ENCODE measurements at regions not wholly inside any gene's neighbourhood (a gene's known extent, or its start where the extent isn't known, plus 50 kb on each side); places are given as distances from the start of the nearest gene placed in this dataset.

DNA sequence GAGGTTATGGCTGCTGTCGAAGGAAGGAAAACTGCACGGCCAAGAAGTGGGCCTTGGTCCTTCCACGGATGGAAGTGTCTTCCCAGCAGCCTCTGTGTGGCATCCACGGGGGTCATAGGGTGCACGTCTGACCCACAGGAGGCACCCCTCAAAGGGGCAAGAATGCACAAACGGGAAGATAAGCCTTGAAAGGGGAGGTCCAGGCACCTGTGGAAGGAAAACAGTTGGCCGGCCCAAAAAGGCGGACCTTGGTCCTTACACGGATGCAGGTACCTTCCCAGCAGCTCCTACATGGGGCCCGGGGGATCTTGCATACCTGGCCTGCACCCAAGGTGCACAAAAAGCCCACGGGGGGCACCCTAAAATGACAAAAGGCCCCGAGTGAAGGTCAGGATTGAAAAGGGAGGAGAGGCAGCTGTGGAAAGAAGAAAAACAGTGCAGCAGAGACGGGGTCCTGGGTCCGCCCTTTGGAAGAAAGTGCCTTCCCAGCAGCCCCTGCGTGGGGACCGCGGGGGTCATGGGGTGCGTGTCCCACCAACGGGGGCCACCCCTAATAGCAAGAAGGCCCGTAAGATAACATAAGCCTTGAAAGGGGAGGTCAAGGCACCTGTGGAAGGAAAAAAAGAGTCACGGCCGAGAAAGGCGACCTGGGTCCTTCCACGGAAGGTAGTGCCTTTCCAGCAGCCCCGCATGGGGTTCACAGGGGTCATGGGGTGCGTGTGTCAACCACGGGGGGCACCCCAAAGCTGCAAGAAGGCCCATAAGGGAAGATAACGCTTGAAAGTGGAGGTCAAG, 276.1 kb downstream of the ALG10 start:
- Histone ChIP-seq H3K27ac (ENCODE audit: low read depth in 1 of 3, low read length in 2 of 3) (no peak overlapping the region), H3K36me3 (ENCODE audit: control insufficient read depth in 3 of 3, insufficient read depth in 2 of 3, low read depth in 1 of 3, low read length in 3 of 3) (no peaks in the 10 kb centered on the region), H3K9me3 (ENCODE audit: control insufficient read depth in 2 of 2, insufficient read depth in 1 of 2, low read depth in 1 of 2, low read length in 1 of 2) (peaks cover 6 to 100% of the 10 kb centered on the region in 2 donors), H3K4me1 (ENCODE audit: control insufficient read depth in 3 of 3, insufficient read depth in 2 of 3, low read depth in 1 of 3, low read length in 2 of 3) (no peaks in the 10 kb centered on the region), H3K4me3 (ENCODE audit: low read depth in 1 of 3, low read length in 3 of 3) (no peak overlapping the region), H3K27me3 (ENCODE audit: control insufficient read depth in 3 of 3, insufficient read depth in 3 of 3, low read length in 3 of 3) (no peaks in the 10 kb centered on the region)
- no peak for DNase-seq
- 80 to 85% (median 84%) methylated on average over 28 of the region's 28 CpGs for WGBS, 3 donors
- FAIRE-seq = no peak

- Histone ChIP-seq H3K27me3 (ENCODE audit: control insufficient read depth in 3 of 3, insufficient read depth in 3 of 3, low read length in 3 of 3) (no peaks in the 10 kb centered on the region), H3K36me3 (ENCODE audit: control insufficient read depth in 3 of 3, insufficient read depth in 2 of 3, low read depth in 1 of 3, low read length in 3 of 3) (no peaks in the 10 kb centered on the region), H3K4me1 (ENCODE audit: control insufficient read depth in 3 of 3, insufficient read depth in 2 of 3, low read depth in 1 of 3, low read length in 2 of 3) (no peaks in the 10 kb centered on the region), H3K4me3 (ENCODE audit: low read depth in 1 of 3, low read length in 3 of 3) (no peak overlapping the region), H3K27ac (ENCODE audit: low read depth in 1 of 3, low read length in 2 of 3) (no peak overlapping the region), H3K9me3 (ENCODE audit: control insufficient read depth in 2 of 2, insufficient read depth in 1 of 2, low read depth in 1 of 2, low read length in 1 of 2) (peaks cover 6 to 100% of the 10 kb centered on the region in 2 donors)
- DNase-seq = no peak
- FAIRE-seq = no peak
- WGBS, 3 donors = 77 to 84% (median 78%) methylated on average over 35 of the region's 35 CpGs
Measured at GRCh38 chr12:34298971-34299801, 276.9 kb downstream of the ALG10 start.

- DNase-seq = no peak
- 74 to 79% (median 78%) methylated on average over 16 of the region's 16 CpGs for WGBS, 3 donors
- no peak for FAIRE-seq
- Histone ChIP-seq H3K27me3 (ENCODE audit: control insufficient read depth in 3 of 3, insufficient read depth in 3 of 3, low read length in 3 of 3) (no peaks in the 10 kb centered on the region), H3K36me3 (ENCODE audit: control insufficient read depth in 3 of 3, insufficient read depth in 2 of 3, low read depth in 1 of 3, low read length in 3 of 3) (no peaks in the 10 kb centered on the region), H3K9me3 (ENCODE audit: control insufficient read depth in 2 of 2, insufficient read depth in 1 of 2, low read depth in 1 of 2, low read length in 1 of 2) (peaks cover 6 to 100% of the 10 kb centered on the region in 2 donors), H3K27ac (ENCODE audit: low read depth in 1 of 3, low read length in 2 of 3) (no peak overlapping the region), H3K4me1 (ENCODE audit: control insufficient read depth in 3 of 3, insufficient read depth in 2 of 3, low read depth in 1 of 3, low read length in 2 of 3) (no peaks in the 10 kb centered on the region), H3K4me3 (ENCODE audit: low read depth in 1 of 3, low read length in 3 of 3) (no peak overlapping the region)
Measured at GRCh38 chr12:34299802-34300193, 277.5 kb downstream of the ALG10 start.

DNA sequence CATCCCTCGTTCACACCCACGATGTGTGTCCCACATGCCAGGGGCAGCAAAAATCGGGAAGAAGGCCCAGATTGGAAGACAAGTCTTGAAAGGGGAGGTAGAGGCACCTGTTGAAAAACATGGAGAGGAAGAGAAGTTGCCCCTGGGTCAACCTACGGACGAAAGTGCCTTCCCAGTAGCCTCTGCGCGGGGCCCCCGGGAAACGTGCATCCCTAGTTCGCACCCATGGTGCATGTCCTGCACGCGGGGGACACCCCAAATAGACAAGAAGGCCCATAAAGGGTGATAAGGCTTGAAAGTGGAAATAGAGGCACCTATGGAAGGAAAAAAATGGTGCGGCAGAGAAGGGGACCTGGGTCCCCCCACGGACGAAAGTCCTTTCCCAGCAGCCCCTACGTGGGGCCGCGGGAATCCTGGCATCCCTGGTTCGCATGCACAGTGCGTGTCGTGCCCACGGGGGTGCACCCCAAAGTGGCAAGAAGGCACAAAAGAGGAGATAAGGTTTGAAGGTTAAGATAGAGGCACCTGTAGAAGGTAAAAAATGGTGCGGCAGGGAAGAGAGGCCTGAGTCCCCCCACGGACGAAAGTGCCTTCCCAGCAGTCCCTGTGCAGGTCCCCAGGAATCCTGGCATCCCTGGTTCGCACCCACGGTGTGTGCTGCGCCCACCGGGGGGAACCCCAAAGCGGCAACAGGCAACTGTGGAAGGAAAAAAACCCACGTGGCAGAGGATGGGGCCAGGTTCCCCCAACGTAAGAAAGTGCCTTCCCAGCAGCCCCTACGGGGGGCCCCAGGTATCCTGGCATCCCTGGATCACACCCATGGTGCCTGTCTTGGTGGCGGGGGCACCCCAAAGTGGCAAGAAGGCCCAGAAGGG, 278.3 kb downstream of the ALG10 start:
- H3K9me3 ChIP-seq (ENCODE audit: control insufficient read depth in 2 of 2, insufficient read depth in 1 of 2, low read depth in 1 of 2, low read length in 1 of 2) = peaks cover 7 to 100% of the 10 kb centered on the region in 2 donors

GRCh38 chr12:34301251-34302130, 279.2 kb downstream of the ALG10 start:
- H3K36me3 ChIP-seq (ENCODE audit: control insufficient read depth in 3 of 3, insufficient read depth in 2 of 3, low read depth in 1 of 3, low read length in 3 of 3) = no peaks in the 10 kb centered on the region
- no peaks in the 10 kb centered on the region for H3K4me1 ChIP-seq (ENCODE audit: control insufficient read depth in 3 of 3, insufficient read depth in 2 of 3, low read depth in 1 of 3, low read length in 2 of 3)
- no peak overlapping the region for H3K4me3 ChIP-seq (ENCODE audit: low read depth in 1 of 3, low read length in 3 of 3)
- 77 to 83% (median 81%) methylated on average over 22 of the region's 22 CpGs for WGBS, 3 donors
- FAIRE-seq (no peak), DNase-seq (no peak)
- no peaks in the 10 kb centered on the region for H3K27me3 ChIP-seq (ENCODE audit: control insufficient read depth in 3 of 3, insufficient read depth in 3 of 3, low read length in 3 of 3)
- H3K27ac ChIP-seq (ENCODE audit: low read depth in 1 of 3, low read length in 2 of 3) = no peak overlapping the region
- peaks cover 7 to 100% of the 10 kb centered on the region in 2 donors for H3K9me3 ChIP-seq (ENCODE audit: control insufficient read depth in 2 of 2, insufficient read depth in 1 of 2, low read depth in 1 of 2, low read length in 1 of 2)

More for the DNA sequence above, 278.3 kb downstream of the ALG10 start:
- no peaks in the 10 kb centered on the region for H3K4me1 ChIP-seq (ENCODE audit: control insufficient read depth in 3 of 3, insufficient read depth in 2 of 3, low read depth in 1 of 3, low read length in 2 of 3)
- H3K4me3 ChIP-seq (ENCODE audit: low read depth in 1 of 3, low read length in 3 of 3) = no peak overlapping the region
- DNase-seq (no peak), FAIRE-seq (no peak)
- H3K27me3 ChIP-seq (ENCODE audit: control insufficient read depth in 3 of 3, insufficient read depth in 3 of 3, low read length in 3 of 3) = no peaks in the 10 kb centered on the region
- 86 to 92% (median 86%) methylated on average over 34 of the region's 34 CpGs for WGBS, 3 donors
- H3K36me3 ChIP-seq (ENCODE audit: control insufficient read depth in 3 of 3, insufficient read depth in 2 of 3, low read depth in 1 of 3, low read length in 3 of 3) = no peaks in the 10 kb centered on the region
- H3K27ac ChIP-seq (ENCODE audit: low read depth in 1 of 3, low read length in 2 of 3) = no peak overlapping the region

DNA sequence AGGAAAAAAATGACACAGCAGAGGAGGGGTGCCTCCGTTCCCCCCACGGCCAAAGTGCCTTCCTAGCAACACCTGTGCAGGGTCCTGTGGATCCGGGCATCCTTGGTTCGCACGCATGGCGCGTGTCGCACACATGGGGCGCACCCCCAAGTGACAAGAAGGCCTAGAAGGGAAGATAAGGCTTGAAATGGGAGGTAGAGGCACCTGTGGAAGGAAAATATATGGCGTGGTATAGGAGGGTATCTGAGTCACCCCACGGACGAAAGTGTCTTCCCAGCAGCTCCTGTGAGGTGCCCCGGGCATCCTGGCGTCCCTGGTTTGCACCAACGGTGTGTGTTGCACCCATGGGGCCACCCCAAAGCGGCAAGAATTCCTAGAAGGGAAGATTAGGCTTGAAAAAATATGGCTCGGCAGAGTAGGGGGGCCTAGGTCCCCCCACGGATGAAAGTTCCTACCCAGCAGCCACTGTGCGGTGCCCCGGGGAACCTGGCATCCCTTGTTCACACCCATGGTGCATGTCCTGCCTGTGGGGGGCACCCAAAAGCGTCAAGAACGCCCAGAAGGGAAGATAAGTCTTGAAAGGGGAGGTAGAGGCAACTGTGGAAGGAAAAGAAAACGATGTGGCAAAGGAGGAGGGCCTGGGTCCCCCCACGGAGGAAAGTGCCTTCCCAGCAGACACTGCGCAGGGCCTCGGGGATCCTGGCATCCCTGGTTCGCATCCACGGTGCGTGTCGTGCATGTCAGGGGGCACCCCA, 280.0 kb downstream of the ALG10 start:
- no peaks in the 10 kb centered on the region for H3K4me1 ChIP-seq (ENCODE audit: control insufficient read depth in 3 of 3, insufficient read depth in 2 of 3, low read depth in 1 of 3, low read length in 2 of 3)
- no peaks in the 10 kb centered on the region for H3K27me3 ChIP-seq (ENCODE audit: control insufficient read depth in 3 of 3, insufficient read depth in 3 of 3, low read length in 3 of 3)
- no peak overlapping the region for H3K27ac ChIP-seq (ENCODE audit: low read depth in 1 of 3, low read length in 2 of 3)
- 75 to 81% (median 80%) methylated on average over 28 to 30 of the region's 30 CpGs for WGBS, 3 donors
- H3K36me3 ChIP-seq (ENCODE audit: control insufficient read depth in 3 of 3, insufficient read depth in 2 of 3, low read depth in 1 of 3, low read length in 3 of 3) = no peaks in the 10 kb centered on the region
- H3K4me3 ChIP-seq (ENCODE audit: low read depth in 1 of 3, low read length in 3 of 3) = no peak overlapping the region
- FAIRE-seq (no peak), DNase-seq (no peak)
- peaks cover 7 to 100% of the 10 kb centered on the region in 2 donors for H3K9me3 ChIP-seq (ENCODE audit: control insufficient read depth in 2 of 2, insufficient read depth in 1 of 2, low read depth in 1 of 2, low read length in 1 of 2)

- Histone ChIP-seq H3K4me3 (ENCODE audit: low read depth in 1 of 3, low read length in 3 of 3) (no peak overlapping the region), H3K36me3 (ENCODE audit: control insufficient read depth in 3 of 3, insufficient read depth in 2 of 3, low read depth in 1 of 3, low read length in 3 of 3) (no peaks in the 10 kb centered on the region), H3K4me1 (ENCODE audit: control insufficient read depth in 3 of 3, insufficient read depth in 2 of 3, low read depth in 1 of 3, low read length in 2 of 3) (no peaks in the 10 kb centered on the region), H3K9me3 (ENCODE audit: control insufficient read depth in 2 of 2, insufficient read depth in 1 of 2, low read depth in 1 of 2, low read length in 1 of 2) (peaks cover 7 to 100% of the 10 kb centered on the region in 2 donors), H3K27me3 (ENCODE audit: control insufficient read depth in 3 of 3, insufficient read depth in 3 of 3, low read length in 3 of 3) (no peaks in the 10 kb centered on the region), H3K27ac (ENCODE audit: low read depth in 1 of 3, low read length in 2 of 3) (no peak overlapping the region)
- WGBS, 3 donors = 80 to 81% (median 81%) methylated on average over 23 to 24 of the region's 24 CpGs
- DNase-seq (no peak), FAIRE-seq (no peak)
Measured at GRCh38 chr12:34303091-34303870, 281.0 kb downstream of the ALG10 start.
